ENCODE measurements at regions not wholly inside any gene's neighbourhood (a gene's known extent, or its start where the extent isn't known, plus 50 kb on each side); places are given as distances from the start of the nearest gene placed in this dataset.

DNA sequence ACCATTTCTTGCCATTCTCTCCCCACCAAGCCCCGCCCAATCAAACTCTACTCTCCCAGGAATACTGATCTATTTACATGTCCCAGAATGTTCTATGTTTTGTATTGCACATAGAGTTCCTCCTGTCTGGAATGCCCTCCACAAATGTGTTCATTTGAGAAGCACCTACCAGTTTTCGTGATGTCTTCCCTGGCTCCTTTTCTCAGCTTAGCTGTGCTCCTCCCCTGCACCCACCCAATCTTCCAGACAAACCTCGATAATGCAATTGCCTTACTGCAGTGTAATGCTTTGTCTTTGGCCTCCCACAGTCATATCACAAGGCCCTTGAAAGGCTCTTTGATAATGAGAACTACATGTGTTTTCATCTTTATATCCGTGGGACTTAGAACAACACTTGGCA is 214.5 kb upstream of the ANKRD55 start:
- TF ChIP-seq, protein P1, sequence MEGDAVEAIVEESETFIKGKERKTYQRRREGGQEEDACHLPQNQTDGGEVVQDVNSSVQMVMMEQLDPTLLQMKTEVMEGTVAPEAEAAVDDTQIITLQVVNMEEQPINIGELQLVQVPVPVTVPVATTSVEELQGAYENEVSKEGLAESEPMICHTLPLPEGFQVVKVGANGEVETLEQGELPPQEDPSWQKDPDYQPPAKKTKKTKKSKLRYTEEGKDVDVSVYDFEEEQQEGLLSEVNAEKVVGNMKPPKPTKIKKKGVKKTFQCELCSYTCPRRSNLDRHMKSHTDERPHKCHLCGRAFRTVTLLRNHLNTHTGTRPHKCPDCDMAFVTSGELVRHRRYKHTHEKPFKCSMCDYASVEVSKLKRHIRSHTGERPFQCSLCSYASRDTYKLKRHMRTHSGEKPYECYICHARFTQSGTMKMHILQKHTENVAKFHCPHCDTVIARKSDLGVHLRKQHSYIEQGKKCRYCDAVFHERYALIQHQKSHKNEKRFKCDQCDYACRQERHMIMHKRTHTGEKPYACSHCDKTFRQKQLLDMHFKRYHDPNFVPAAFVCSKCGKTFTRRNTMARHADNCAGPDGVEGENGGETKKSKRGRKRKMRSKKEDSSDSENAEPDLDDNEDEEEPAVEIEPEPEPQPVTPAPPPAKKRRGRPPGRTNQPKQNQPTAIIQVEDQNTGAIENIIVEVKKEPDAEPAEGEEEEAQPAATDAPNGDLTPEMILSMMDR (conservative IDR thresholded peaks at IDR 0.05 in 1 of 2, IDR thresholded peaks at IDR 0.05 in 1 of 2; ENCODE audit: extremely low read depth in 1 of 2, insufficient read depth in 1 of 2, low read depth in 1 of 2, low read length in 2 of 2): no peak
- TF ChIP-seq EZH2 (IDR thresholded peaks at IDR 0.05; ENCODE audit: borderline replicate concordance, low read length): no peak

All from mammary epithelial cell (primary cell).